ENCODE measurements at regions not wholly inside any gene's neighbourhood (a gene's known extent, or its start where the extent isn't known, plus 50 kb on each side); places are given as distances from the start of the nearest gene placed in this dataset.
"Not testable (repeated sequence)": the region's sequence is repeated elsewhere in the genome, so short reads cannot be mapped to it uniquely, and the experiment has no call there.

DNA sequence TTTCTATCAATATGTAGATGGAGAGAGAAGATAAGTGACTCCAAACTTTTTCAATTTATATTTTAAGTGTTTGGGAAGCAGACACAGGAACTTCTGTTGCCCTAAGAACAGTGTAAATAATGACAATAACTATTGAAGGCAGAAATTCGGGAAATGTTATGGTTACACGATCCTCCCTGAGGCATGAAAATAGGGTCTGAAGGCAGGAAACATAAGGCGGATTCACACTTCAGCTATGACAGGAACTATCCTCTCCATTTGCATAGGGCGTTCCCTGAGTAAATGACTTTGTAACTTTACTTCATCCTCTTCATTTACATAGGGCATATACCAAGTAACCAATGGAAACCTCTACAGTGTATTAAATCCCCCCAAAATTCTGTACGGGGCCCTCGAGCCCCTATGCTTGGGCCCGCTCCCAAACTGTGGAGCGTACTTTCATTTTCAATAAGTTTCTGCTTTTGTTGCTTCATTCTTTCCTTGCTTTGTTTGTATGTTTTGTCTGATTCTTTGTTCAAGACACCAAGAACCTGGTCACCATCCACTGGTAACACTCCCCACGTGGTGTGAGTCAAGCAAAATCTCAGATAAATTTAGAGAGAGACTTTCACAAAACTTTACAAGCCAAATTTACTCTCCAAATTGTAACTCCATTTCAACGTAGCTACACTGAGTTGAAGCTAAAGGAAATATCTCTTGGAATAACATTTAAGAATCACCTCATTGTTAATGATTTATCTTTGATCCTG, 2504.3 kb downstream of the ARAP2 start:
- no peak overlapping the region for H2AFZ ChIP-seq (ENCODE audit: insufficient read depth, low read depth, low read length, poor library complexity, severe bottlenecking)

DNA sequence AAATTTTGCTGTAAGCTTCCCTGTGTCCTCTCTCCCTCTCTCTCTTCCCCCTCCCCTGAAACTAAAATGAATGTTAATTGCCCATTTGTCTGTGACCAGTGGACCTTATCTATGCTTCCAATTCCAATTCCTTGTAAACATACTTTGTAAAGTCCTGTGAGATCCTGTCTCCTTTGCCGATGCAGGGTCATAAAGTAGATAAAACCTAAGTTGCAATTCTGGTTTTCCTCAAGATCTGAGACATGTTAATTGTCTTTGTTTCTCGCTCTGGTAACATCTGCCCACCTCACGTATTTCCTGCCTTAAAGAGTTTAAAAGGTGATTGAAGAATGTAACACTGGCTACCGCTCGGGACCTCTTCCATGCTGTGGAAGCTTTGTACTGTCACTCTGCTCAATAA, 2503.4 kb downstream of the ARAP2 start:
- H3K4me3 ChIP-seq (replicated peaks in 1 of 3; ENCODE audit: low read depth in 2 of 3, low read length in 3 of 3); DNase-seq; intact Hi-C loops (cut with micrococcal nuclease); H3K27me3 ChIP-seq (ENCODE audit: control insufficient read depth in 2 of 2, insufficient read depth in 2 of 2, low read length in 2 of 2); H3K27ac ChIP-seq (ENCODE audit: low read depth in 1 of 2, low read length in 2 of 2); H3K4me1 Mint-ChIP-seq; H3K4me3 Mint-ChIP-seq; H3K9me3 Mint-ChIP-seq; H2AFZ ChIP-seq (ENCODE audit: insufficient read depth, low read depth, low read length, poor library complexity, severe bottlenecking); H3K27ac Mint-ChIP-seq; H3K9me3 ChIP-seq (replicated peaks in 1 of 2; ENCODE audit: control insufficient read depth in 1 of 2, insufficient read depth in 1 of 2, low read length in 2 of 2); H4K20me1 ChIP-seq (ENCODE audit: insufficient read depth, low read length); H3K36me3 Mint-ChIP-seq; H3K4me2 ChIP-seq (replicated peaks; ENCODE audit: extremely low read depth, low read length, poor library complexity, severe bottlenecking); H3K9ac ChIP-seq (ENCODE audit: insufficient read depth, low read length, poor library complexity, severe bottlenecking); H3K27me3 Mint-ChIP-seq (ENCODE audit: low read depth in 3 of 3); H3K79me2 ChIP-seq (ENCODE audit: insufficient read depth, low read length); H3K4me1 ChIP-seq (ENCODE audit: control insufficient read depth in 1 of 2, insufficient read depth in 2 of 2, low read length in 2 of 2); H3K36me3 ChIP-seq (replicated peaks in 1 of 2; ENCODE audit: control insufficient read depth in 1 of 2, insufficient read depth in 2 of 2, low read length in 2 of 2): not testable (repeated sequence)
- 27% methylated on average over 3 of the region's 5 CpGs for WGBS (ENCODE audit: insufficient coverage)

More for the DNA sequence above, 2504.3 kb downstream of the ARAP2 start:
- Histone ChIP-seq H3K4me2 (replicated peaks; ENCODE audit: extremely low read depth, low read length, poor library complexity, severe bottlenecking) (no peak overlapping the region), H3K79me2 (ENCODE audit: insufficient read depth, low read length) (no peaks in the 10 kb centered on the region), H3K27me3 (ENCODE audit: control insufficient read depth in 2 of 2, insufficient read depth in 2 of 2, low read length in 2 of 2) (no peaks in the 10 kb centered on the region), H3K9ac (ENCODE audit: insufficient read depth, low read length, poor library complexity, severe bottlenecking) (no peak overlapping the region), H3K36me3 (replicated peaks in 1 of 2; ENCODE audit: control insufficient read depth in 1 of 2, insufficient read depth in 2 of 2, low read length in 2 of 2) (no peaks in the 10 kb centered on the region), H4K20me1 (ENCODE audit: insufficient read depth, low read length) (no peaks in the 10 kb centered on the region), H3K9me3 (replicated peaks in 1 of 2; ENCODE audit: control insufficient read depth in 1 of 2, insufficient read depth in 1 of 2, low read length in 2 of 2) (peaks cover 0 to 14% of the 10 kb centered on the region in 2 donors), H3K4me1 (ENCODE audit: control insufficient read depth in 1 of 2, insufficient read depth in 2 of 2, low read length in 2 of 2) (no peaks in the 10 kb centered on the region), H3K27ac (ENCODE audit: low read depth in 1 of 2, low read length in 2 of 2) (no peak overlapping the region), H3K4me3 (replicated peaks in 1 of 3; ENCODE audit: low read depth in 2 of 3, low read length in 3 of 3) (no peak overlapping the region)
- WGBS (ENCODE audit: insufficient coverage) = 80% methylated on average over 6 of the region's 10 CpGs
- Mint-ChIP-seq H3K27ac (no peak overlapping the region), H3K9me3 (peaks cover 4 to 9% (median 6%) of the 10 kb centered on the region in 7 donors), H3K27me3 (ENCODE audit: low read depth in 3 of 3) (peaks cover 0 to 1% (median 0%) of the 10 kb centered on the region in 3 donors), H3K4me1 (no peaks in the 10 kb centered on the region), H3K4me3 (no peak overlapping the region), H3K36me3 (no peaks in the 10 kb centered on the region)
- TF ChIP-seq, protein P1, sequence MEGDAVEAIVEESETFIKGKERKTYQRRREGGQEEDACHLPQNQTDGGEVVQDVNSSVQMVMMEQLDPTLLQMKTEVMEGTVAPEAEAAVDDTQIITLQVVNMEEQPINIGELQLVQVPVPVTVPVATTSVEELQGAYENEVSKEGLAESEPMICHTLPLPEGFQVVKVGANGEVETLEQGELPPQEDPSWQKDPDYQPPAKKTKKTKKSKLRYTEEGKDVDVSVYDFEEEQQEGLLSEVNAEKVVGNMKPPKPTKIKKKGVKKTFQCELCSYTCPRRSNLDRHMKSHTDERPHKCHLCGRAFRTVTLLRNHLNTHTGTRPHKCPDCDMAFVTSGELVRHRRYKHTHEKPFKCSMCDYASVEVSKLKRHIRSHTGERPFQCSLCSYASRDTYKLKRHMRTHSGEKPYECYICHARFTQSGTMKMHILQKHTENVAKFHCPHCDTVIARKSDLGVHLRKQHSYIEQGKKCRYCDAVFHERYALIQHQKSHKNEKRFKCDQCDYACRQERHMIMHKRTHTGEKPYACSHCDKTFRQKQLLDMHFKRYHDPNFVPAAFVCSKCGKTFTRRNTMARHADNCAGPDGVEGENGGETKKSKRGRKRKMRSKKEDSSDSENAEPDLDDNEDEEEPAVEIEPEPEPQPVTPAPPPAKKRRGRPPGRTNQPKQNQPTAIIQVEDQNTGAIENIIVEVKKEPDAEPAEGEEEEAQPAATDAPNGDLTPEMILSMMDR (IDR thresholded peaks at IDR 0.05) = no peak
- intact Hi-C loops (cut with micrococcal nuclease) = no loop called here
- DNase-seq = no peak
